Fibroblast of lung (primary cell): ENCODE measurements at regions not wholly inside any gene's neighbourhood (a gene's known extent, or its start where the extent isn't known, plus 50 kb on each side); places are given as distances from the start of the nearest gene placed in this dataset.

Experiments used
- EZH2 ChIP-seq: IDR thresholded peaks from 2 replicates; pipeline ENCODE4 v1.5.1; 2012; ENCODE audit warnings: low read length, control low read depth, mild to moderate bottlenecking; ENCODE audit errors: missing control alignments
- TF ChIP-seq, protein P1 (sequence below), 2 donors: IDR thresholded peaks in 1 of 2; conservative IDR thresholded peaks in 1 of 2; 1 replicate in 1 of 2; 2 replicates in 1 of 2; pipeline ENCODE4 v1.5.1; 2011 to 2012; ENCODE audit warnings: low read length in 2 of 2, control low read depth in 1 of 2, inconsistent platforms in 1 of 2, low read depth in 1 of 2, mild to moderate bottlenecking in 1 of 2

DNA sequence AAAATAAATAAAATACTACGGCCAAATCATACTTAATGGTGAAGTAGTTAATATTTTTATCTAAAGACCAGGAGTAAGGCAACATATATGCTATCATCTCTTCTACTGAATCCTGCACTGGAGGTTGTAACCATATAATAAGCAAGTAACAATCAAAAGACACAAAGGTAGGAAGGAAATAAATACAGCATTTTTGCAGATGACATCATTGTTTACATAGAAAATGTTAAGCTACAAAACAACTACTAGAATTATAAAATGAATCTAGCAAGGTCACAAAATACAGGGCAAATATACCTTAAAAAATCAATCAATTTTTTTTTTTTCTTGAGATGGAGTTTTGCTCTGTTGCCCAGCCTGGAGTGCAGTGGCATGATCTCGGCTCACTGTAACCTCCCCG is 51.6 kb upstream of the BDKRB2 start:
- TF ChIP-seq, protein P1, sequence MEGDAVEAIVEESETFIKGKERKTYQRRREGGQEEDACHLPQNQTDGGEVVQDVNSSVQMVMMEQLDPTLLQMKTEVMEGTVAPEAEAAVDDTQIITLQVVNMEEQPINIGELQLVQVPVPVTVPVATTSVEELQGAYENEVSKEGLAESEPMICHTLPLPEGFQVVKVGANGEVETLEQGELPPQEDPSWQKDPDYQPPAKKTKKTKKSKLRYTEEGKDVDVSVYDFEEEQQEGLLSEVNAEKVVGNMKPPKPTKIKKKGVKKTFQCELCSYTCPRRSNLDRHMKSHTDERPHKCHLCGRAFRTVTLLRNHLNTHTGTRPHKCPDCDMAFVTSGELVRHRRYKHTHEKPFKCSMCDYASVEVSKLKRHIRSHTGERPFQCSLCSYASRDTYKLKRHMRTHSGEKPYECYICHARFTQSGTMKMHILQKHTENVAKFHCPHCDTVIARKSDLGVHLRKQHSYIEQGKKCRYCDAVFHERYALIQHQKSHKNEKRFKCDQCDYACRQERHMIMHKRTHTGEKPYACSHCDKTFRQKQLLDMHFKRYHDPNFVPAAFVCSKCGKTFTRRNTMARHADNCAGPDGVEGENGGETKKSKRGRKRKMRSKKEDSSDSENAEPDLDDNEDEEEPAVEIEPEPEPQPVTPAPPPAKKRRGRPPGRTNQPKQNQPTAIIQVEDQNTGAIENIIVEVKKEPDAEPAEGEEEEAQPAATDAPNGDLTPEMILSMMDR (conservative IDR thresholded peaks at IDR 0.05 in 1 of 2, IDR thresholded peaks at IDR 0.05 in 1 of 2; ENCODE audit: low read depth in 1 of 2, low read length in 2 of 2), result no peak
- TF ChIP-seq EZH2, result no peak
